GM19397 (cell line): ENCODE measurements at regions not wholly inside any gene's neighbourhood (a gene's known extent, or its start where the extent isn't known, plus 50 kb on each side); places are given as distances from the start of the nearest gene placed in this dataset.

Source experiments
- ATAC-seq: cut with Tn5 transposase; IDR thresholded peaks from one replicate; pipeline ENCODE4 v1.9.1; 2021; ENCODE audit warnings: mild to moderate bottlenecking, moderate library complexity; ENCODE audit not compliant: unreplicated experiment

DNA sequence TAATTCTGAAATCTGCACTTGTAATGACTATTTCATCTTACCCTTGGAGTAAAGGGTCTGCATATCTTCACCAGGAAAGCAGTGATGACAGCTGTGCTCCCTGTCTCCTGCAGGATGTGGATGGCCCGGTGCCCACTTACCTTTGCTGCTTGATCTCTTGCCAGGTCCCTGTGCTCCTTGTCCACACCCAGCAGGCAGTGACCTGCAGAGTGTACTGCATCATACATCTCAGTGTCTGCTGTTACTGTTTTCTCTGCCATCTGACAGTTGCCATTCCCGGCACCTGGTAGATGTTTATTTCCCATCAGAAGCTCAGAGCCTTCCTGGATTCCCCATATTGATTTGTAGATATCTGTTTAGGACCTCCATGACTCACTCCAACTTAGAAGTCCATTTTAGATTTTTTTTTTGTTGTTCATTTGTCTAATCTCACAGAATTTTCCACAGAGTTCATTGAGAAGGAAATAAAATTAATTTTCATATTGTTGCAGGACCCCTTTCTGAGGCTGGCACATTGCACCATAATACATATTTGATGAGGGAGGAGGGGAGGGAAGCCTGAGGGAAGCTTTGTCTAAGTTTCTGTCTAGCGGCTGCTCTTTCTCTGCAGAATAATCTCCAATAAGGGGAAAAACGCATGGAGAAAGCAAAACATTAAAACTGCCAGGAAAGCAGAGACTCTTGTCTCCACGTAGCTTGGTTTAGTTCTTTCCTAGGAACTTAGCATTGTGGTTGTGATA lies 697.5 kb upstream of the RAB6C start:
- no peak for ATAC-seq

DNA sequence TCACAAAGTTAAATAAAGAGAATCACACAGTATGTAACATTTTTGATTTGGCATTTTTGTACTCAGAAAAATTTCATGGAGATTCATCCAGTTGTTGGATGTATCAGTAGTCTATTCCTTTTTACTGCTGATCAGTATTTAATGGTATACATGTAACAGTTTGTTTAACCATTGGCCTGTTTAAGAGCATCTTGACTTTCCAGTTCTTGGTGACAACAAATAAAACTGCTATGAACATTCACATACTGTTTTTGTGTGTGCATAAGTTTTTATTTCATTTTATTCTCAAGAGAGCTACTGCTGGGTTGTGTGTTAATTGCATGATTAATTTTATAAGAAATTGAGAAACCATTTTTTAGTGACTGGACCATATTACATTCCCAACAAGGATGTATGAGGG lies 694.5 kb upstream of the RAB6C start:
- ATAC-seq = no peak

DNA sequence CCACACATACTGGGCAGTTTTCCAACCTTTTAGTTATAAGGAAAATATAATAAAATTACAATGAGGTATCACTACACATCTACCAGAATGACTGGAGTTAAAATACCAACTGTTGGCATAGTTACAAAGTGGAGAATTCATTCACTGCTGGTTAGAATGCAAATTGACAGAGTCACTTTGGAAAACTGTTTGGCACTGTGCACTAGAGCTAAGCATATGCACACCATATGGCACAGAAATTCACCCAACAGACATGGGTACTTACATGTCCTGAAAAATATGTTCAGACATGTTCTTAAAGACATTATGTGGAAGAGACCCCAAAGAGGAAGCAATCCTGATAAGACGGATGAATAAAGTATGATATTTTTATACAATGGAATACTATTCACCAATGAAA lies 686.1 kb upstream of the RAB6C start:
- ATAC-seq = no peak

DNA sequence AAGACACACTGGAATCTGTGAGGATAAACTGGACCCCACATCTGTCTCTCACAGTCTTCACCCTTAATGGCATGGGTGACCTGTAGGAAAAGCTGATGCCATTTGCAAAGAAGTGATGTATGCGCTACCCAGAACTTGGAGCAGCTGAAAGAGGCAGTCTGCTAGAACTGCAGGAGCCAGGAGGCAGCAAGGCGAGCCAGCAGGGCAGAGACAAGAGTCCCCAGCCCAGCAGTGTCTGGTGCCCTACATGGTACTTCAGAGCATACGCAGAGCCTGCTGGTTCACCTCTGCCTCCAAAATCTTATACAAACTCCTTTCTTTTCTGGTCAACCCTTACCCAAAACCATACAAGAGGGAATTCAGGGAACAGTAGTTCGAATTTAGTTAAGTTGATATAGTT lies 683.1 kb upstream of the RAB6C start:
- ATAC-seq = no peak

DNA sequence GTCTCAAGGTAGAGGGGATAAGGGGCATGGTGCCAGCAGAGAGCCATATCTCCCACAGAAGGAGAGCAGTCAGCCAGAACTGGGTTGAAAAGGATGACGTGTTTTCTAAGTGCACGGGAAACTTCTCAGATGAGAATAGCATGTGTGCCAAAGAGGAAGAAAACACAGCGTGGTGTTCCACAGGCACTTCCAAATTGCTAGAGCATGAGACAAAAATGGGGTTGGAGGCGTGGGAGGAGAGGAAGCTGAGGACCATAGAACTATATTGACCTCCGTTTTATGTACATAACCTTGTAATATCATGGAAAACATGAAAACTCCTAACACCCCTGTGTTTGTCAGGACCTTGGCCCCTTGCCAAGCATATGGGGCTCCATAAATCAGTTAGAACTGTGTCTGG lies 682.7 kb upstream of the RAB6C start:
- ATAC-seq = no peak

DNA sequence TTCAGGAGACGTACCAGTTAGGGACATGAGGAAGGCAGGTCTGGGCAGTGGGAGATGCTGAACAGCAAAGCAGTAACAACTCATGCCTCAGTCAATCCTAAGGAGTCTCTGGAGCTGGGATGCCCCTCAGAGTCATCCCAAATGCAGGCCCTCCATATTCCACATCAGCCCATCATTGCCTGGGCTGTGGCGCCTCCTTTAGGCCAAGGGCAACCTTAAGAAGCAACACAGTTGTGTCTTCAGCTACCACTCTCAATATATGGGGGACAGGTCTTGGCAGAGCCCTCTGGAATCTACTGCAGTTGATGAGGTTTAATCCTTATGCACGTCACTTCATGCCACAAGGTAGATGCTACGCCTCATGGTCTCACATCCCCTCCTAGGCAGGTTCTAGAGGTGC lies 682.0 kb upstream of the RAB6C start:
- no peak for ATAC-seq

DNA sequence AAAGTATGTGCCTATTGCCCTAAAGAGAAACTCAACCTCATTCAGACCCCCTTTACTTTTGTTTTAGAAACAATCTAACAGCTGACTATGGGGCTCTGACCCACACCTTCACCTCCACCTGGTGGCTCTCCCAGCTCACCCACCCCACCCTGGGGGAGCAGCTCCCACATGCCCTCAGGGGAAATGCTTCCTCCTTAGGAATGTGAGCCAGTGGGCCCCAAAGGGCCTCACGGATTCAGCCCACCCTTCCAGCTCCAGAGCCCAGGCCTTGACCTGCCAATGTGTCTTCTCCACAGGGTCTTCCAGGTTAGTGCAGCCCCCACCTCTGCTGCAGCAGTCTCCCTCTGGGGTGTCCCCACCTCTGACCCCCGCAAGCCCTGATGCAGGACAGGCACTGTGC lies 680.1 kb upstream of the RAB6C start:
- ATAC-seq = no peak

DNA sequence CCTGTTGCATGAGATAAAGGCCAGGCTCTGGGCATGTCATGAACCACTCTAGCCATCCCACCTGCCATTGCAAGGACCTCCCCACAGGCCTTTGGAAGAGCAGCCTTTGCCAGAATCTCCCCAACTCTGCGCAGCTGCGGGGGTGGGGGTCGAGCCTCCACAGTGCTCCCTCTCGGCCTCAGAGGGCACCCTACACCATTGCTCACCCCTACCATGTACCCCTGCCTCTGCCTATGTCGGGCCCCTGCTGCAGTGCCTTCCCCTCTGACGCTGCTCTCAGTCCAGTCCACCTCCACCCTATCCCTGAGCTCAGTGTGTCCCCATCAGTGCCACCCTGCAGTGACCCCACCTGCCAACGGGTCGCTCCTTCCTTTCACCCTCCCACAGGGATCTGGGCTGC lies 679.7 kb upstream of the RAB6C start:
- ATAC-seq = no peak

DNA sequence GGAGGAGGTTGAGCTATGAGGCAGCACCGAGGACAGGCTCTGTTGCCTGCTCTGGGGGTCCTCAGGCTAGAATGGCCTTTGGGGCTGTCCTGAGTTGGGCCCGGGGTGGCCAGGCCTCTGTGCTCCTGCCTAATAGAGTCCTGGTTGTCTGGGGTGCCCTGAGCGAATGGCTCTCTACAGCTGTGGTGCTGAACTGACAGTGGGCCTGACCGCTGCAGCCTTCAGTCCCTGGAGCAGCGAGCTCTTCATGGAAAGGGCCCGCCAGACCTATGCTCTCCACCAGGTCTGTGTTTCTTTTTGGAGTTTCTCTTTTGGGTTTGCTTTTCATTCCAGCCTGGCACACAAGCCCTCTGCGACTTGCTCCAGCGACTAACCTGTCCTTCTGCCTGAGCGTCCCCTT lies 679.0 kb upstream of the RAB6C start:
- no peak for ATAC-seq

DNA sequence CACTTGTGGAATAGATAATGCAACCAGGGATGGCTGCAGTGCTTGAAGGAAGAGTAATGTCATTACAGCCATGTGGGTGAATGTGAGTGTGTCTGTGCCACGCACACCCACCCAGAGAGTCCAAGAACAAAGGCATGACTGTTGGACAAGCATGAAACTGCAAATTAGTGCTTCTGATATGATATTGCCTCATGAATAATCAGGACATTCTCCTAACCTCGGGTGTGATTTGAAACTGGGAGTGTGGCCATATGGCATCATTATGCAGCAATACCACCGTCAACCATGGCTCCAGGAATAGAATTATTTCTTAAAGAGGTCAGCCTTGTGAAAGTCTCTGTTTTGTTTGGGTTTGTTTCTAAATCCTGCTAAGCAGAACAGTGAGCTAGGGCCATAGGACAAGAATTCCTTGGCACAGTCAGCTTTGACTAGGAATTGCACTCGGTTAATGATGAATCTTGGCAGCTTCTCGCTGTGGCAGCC lies 678.0 kb upstream of the RAB6C start:
- no peak for ATAC-seq

DNA sequence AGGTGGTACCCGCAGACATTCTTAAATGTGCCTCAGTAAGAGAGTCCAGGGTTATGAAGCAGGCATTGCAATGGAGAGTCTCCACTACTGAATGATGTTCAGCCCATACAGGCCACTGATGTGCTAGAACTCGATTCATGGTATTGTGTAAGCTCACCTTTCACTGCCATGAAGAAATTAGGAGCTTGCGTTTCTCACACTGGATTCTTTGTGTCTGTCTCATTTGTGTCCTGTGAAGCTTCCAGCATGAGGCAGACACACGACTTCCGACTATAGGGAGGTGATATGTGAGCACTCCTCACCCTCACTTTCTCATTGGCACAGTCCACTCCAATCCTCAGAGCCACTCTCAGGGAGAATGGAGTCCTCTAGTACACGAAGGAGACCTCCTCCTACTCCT lies 677.4 kb upstream of the RAB6C start:
- ATAC-seq = no peak

DNA sequence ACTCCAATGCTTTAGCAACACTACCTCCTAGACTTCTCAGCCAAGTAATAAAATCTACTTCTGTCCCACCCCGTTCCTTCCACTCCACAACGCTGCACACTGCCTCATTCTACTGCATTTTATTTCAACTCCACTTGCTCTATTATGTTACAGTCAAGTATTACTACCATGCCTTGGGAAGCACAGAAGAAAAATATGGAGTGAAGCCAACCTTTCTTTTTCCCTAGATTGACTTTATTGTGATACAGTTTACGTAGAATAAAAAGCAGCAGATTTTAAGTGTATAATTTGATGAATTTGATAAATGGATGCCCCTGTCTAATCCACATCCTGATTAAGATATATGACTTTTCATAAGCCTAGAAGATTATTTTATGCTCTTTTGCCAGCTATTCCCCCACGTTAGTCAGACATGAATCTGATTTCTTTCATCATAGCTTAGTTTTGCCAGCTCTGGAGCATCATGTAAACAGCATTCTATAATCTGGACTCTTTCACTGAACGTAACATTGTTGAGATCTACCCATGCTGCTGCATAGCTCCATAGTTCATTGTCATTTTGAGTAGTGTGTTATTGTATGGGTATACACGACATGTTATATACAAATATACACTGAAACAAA lies 676.8 kb upstream of the RAB6C start:
- no peak for ATAC-seq

DNA sequence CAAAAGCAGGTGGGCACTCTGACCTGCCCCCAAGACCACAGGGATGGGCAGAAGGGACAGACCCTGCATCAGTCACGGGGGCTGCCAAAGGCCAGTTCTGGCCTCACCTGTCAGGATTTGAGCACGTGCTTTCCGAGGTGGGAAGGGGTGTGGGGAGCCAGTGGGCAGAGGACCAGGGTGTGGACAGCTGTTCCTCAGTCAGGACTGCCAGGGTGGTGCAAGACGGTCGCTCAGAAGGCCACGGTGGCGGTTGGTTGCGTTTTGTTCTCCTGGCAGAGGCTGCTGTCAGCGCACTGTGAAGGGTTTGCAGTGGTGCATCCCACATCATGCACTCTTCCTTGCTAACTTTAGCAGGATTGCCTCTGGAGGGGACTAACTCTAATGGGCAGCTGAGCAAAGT lies 665.3 kb upstream of the RAB6C start:
- no peak for ATAC-seq

DNA sequence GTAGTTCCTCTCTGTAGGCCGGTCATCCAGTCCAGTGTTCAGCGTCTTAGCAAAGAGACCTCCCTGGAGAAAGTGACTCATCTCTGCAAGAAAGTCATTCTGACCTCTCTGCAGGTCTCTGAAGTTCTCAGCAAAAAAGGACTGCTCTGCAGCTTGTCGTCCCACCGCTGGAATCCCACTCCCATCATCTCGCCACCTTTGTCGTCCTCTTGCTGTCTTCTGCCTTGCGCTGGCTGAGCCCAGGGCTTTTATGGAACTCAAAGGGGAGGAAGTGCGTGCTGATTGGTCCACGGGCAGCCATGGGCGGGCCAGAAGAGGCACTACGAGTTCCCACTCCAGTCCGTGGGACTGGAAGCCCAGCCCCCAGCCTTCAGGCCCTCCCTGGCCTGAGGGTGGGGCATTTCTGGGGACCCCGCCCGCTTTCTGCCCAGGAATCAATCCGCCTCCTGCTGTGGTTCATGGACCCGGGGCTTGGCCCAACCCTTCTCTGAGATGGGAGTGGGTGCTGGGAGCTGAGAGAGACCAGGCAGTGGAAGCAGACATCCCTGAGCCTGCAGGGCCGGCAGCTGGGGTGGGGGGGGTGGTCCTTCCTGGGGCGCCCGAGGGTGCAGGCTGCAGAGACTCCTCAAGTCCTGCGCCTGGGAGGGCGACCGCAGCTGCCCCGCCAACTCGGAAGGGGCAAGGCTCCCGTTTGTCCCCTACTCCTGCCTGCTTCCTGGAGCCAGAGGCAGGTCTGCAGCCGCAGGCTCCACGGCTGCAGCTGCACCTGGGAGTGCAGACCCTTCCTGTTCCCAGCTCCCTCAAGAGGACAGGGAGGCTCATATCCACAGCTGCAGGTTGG lies 660.7 kb upstream of the RAB6C start:
- no peak for ATAC-seq

DNA sequence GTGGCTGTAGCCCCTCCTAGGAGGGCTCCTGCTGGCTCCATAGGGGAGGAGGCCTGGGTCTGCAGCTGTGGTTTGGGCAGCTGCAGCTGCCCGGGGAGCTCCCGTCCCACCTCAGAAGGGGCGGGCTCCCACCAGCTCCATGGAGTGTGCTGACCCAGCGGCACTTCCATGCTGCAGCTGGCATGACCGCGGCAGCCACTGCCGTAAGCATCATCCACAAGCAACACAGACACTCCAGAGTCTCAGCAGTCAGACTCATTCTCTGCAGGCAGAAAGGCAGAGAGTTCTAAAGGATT lies 660.1 kb upstream of the RAB6C start:
- no peak for ATAC-seq

DNA sequence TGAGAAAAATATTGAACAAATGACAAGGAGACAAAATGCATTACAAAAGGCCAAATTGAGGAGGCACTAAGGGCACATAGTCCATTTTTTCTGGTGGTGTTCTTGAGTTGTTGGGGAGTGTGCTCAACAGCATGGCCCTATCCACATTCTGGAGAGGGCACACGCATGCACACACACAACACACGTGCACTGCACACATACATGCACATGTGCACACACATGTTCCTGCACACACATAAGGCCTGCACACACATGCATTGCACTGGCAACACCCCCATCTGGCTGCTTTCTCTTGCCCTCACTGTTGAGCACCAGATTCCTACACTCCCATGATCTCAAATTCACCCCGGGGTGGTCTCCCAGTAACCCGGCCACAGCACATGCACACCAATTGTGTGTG lies 659.2 kb upstream of the RAB6C start:
- ATAC-seq = no peak

DNA sequence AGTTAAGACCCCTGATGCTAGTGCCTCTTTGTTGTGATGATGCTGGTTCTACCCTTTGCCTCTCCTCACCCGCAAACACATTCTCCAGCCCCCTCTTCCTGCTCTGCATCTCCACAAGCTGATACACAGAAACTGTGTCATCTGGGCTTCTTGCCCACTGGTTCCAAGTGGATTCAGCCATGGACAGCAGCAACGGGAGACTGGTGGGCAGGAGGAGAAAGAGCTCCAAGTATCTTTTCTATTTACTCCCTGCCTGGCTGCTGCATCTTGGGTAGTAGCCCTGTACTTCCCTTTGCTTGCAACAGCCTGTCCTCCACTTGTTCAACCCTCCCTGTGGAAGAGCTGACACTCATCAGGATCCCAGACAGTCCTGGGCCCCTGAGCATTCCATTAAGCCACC lies 655.1 kb upstream of the RAB6C start:
- no peak for ATAC-seq

DNA sequence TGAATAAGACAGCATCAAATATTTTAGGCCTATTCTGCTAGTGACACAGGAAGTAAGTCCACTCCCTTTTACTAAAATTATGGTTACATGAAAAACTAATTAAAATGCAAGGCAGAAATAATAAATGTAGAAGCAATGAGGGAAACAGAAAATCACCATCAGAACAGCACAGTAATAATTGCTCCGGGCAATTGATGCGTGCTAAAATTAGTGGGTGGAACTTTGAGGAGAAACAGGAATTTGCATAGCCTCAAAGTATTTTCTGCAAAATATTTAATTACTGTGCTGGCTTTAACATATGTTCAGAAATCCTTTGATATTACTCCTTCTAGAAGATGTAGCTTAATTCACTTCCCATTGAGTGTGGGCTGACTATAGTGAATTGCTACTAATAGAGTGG lies 654.3 kb upstream of the RAB6C start:
- ATAC-seq = no peak

DNA sequence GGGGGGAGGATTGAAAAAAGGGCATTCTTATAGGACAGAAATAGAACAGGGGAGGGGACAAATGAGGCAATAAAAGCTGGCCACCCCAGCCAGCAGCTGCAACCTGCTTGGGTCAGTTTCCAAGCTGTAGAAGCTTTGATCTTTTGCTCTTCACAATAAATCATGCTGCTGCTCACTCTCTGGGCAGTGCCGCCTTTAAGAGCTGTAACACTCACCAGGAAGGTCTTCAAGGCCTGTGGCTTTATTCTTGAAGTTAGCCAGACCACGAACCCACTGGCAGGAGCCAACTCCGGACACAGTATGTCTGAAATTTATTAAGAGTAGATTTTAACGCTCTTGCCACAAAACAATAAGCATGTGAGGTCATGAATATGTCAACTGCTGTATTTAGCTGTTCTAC lies 649.9 kb upstream of the RAB6C start:
- ATAC-seq = no peak

DNA sequence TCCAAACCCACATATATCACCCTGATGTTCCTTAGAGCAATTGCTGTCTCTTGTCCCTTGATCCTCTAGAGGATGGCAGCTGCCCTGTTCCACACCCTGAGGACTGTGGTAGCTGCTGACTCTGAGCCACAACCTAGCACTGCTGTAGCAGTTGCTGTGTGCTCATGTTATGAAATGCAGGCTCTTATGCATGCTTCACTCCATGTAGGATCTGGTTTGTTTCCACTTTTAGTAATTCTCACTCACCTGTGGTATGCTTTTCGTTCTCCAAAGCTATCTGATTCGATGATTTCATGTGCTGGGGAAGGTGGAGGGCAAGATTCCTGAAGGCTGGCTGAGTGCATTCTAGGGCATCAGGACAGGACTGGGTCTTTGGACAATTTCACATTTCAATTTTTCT lies 649.0 kb upstream of the RAB6C start:
- ATAC-seq = no peak

DNA sequence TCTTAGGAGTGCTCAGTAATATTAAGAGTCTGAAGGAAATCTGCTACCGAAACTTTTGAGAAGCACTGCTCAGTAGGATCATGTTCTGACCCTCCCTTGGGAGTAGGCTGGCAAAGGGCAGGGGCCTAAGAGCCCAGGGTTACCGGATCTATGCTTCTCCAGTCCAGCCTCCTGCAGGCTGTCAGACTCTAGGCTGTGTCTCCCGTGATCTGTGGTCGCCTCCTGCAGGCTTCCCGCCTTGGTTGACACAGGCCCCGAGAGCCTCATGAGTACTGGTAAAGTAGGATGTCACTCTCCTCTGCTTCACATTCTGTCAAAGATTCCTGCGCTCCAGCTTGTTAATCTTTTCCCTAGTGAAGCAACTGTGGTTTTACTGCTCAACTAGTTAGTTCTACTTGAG lies 647.8 kb upstream of the RAB6C start:
- ATAC-seq = no peak

DNA sequence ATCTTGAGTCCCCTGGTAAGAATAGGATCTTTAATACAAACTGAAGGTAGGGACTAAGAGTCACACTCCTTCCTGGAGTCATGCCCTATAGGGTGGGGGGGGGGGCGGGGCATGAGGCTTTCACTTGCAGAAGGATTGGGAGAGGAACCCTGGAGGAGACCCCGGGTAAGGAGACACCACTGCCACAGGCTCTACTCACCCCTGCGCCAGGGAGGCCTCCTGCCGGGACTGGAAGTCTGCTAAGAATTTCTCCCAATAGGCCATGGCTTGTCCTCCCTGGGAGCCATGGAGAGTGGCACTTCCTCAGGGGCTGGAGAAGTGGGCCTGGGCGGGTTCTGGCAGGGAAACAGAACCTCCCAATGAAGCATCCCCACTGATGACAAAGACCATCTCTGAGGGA lies 645.3 kb upstream of the RAB6C start:
- no peak for ATAC-seq
